Endothelial cell of umbilical vein (primary cell): ENCODE measurements at regions not wholly inside any gene's neighbourhood (a gene's known extent, or its start where the extent isn't known, plus 50 kb on each side); places are given as distances from the start of the nearest gene placed in this dataset.

Experiments used
- BruUV-seq: library from RNA; stranded (reverse); fragments of 400-500 nt; replicated peaks from 2 replicates; lab custom pipeline; 2021; lab: Mats Ljungman, UMichigan
- CTCF ChIA-PET: fragments of 300-600, 350-600 bp; sonication (Branson Sonifier 250); formaldehyde crosslinking; loops from one replicate; lab custom pipeline; 2021; ENCODE audit warnings: antibody characterized with exemption, inconsistent platforms; lab: Charles Lee
- POLR2A ChIA-PET: fragments of 300-600, 350-600 bp; sonication (Branson Sonifier 250); formaldehyde crosslinking; loops from one replicate; lab custom pipeline; 2021; ENCODE audit warnings: antibody characterized with exemption, inconsistent platforms; lab: Charles Lee
- DNase-seq: peaks from one replicate; pipeline ENCODE4 v3.0.0-alpha.2; 2011; ENCODE audit warnings: low read depth, low spot score
- FAIRE-seq: peaks from 2 replicates; lab custom pipeline; 2011; peaks lifted over from hg19 to GRCh38; lab: Jason Lieb, UNC
- H2AFZ ChIP-seq: 2 replicates; pipeline ENCODE4 v1.6.0; 2012; ENCODE audit warnings: low read depth, low read length, control low read depth, inconsistent platforms
- H3K27ac ChIP-seq: 2 replicates; pipeline ENCODE4 v1.5.1; 2011; ENCODE audit warnings: low read depth, mild to moderate bottlenecking, control low read depth, low read length, moderate library complexity; ENCODE audit not compliant: insufficient read depth
- H3K27me3 ChIP-seq, 2 experiments: 2 replicates each; pipeline versions ENCODE4 v1.6.0 to v1.6.1; 2011; ENCODE audit warnings: low read length in 2 of 2, mixed read lengths in 1 of 2; ENCODE audit not compliant: control insufficient read depth in 2 of 2, insufficient read depth in 2 of 2
- H3K36me3 ChIP-seq, 2 experiments: 2 replicates in 1 of 2; 3 replicates in 1 of 2; pipeline ENCODE4 v1.5.1; 2011; ENCODE audit warnings: low read length in 2 of 2, mild to moderate bottlenecking in 1 of 2, moderate library complexity in 1 of 2; ENCODE audit not compliant: control insufficient read depth in 2 of 2, insufficient read depth in 2 of 2; ENCODE audit errors: extremely low read depth in 1 of 2
- H3K4me1 ChIP-seq: 3 replicates; pipeline ENCODE4 v1.5.1; 2011; ENCODE audit warnings: mild to moderate bottlenecking, low read length; ENCODE audit not compliant: control insufficient read depth, insufficient read depth; ENCODE audit errors: extremely low read depth
- H3K4me2 ChIP-seq: 2 replicates; pipeline ENCODE4 v1.6.1; 2011; ENCODE audit warnings: low read length, control low read depth, mixed read lengths; ENCODE audit not compliant: insufficient read depth
- H3K4me3 ChIP-seq, 3 experiments: fragments of 200-600 bp in 1 of 3; sonication (generic), shearing (Covaris generic) in 1 of 3; replicated peaks in 1 of 3; 2 replicates each; pipeline ENCODE4 v1.5.1; 2011 to 2016; ENCODE audit warnings: control low read depth in 3 of 3, low read length in 3 of 3, mild to moderate bottlenecking in 2 of 3, inconsistent platforms in 1 of 3, low read depth in 1 of 3, moderate library complexity in 1 of 3; ENCODE audit not compliant: insufficient read depth in 1 of 3
- H3K79me2 ChIP-seq: 2 replicates; pipeline ENCODE4 v1.6.0; 2012; ENCODE audit warnings: low read length, inconsistent platforms; ENCODE audit not compliant: control insufficient read depth, insufficient read depth
- H3K9ac ChIP-seq: replicated peaks from 2 replicates; pipeline ENCODE3; 2011; ENCODE audit warnings: low read length, control low read depth; ENCODE audit not compliant: insufficient read depth; ENCODE audit errors: extremely low read depth
- H3K9me1 ChIP-seq: replicated peaks from 3 replicates; pipeline ENCODE4 v1.6.0; 2011; ENCODE audit warnings: mild to moderate bottlenecking, low read length; ENCODE audit not compliant: control insufficient read depth, insufficient read depth; ENCODE audit errors: extremely low read depth
- H3K9me3 ChIP-seq: replicated peaks from 2 replicates; pipeline ENCODE4 v1.5.1; 2012; ENCODE audit warnings: low read length, inconsistent platforms; ENCODE audit not compliant: control insufficient read depth, insufficient read depth
- H4K20me1 ChIP-seq: replicated peaks from 2 replicates; pipeline ENCODE3; 2011; ENCODE audit warnings: mild to moderate bottlenecking, low read length; ENCODE audit not compliant: control insufficient read depth, insufficient read depth; ENCODE audit errors: extremely low read depth
- EZH2 ChIP-seq: IDR thresholded peaks from 2 replicates; pipeline ENCODE4 v1.6.1; 2012; ENCODE audit warnings: borderline replicate concordance, low read depth, mild to moderate bottlenecking, moderate library complexity, low read length, inconsistent platforms; ENCODE audit not compliant: severe bottlenecking
- FOS ChIP-seq: IDR thresholded peaks from 2 replicates; pipeline ENCODE4 v1.6.1; 2011; ENCODE audit warnings: mild to moderate bottlenecking, low read length, moderate library complexity, borderline replicate concordance; ENCODE audit not compliant: insufficient read depth
- GATA2 ChIP-seq: IDR thresholded peaks from 2 replicates; pipeline ENCODE4 v1.7.0; 2011; ENCODE audit warnings: low read depth, mild to moderate bottlenecking, moderate library complexity, mixed read lengths, low read length; ENCODE audit not compliant: insufficient read length, insufficient read depth
- JUN ChIP-seq: IDR thresholded peaks from 2 replicates; pipeline ENCODE4 v1.6.1; 2011; ENCODE audit warnings: borderline replicate concordance, low read depth; ENCODE audit not compliant: insufficient read length, insufficient read depth
- MYC ChIP-seq: IDR thresholded peaks from one replicate; pipeline ENCODE4 v1.6.1; 2011; ENCODE audit warnings: mild to moderate bottlenecking, low read depth, low read length
- POLR2A ChIP-seq: IDR thresholded peaks from 2 replicates; pipeline ENCODE4 v1.6.1; 2012; ENCODE audit warnings: low read depth, mild to moderate bottlenecking, control low read depth, low read length
- POLR2AphosphoS5 ChIP-seq: IDR thresholded peaks from 2 replicates; pipeline ENCODE4 v1.6.1; 2012; ENCODE audit warnings: low read depth, mild to moderate bottlenecking, control low read depth, low read length, moderate library complexity; ENCODE audit not compliant: insufficient read depth
- dilution Hi-C: fragments of 300-500 bp; cut with MboI; formaldehyde crosslinking; loops from one replicate; pipeline ENCODE4 v1.15.0; 2019; ENCODE audit warnings: low sequenced_read_pairs; ENCODE audit not compliant: extremely low pct_ligation_motif_present
- intact Hi-C: fragments of 100-400 bp; cut with micrococcal nuclease; formaldehyde crosslinking; loops from one replicate; pipeline ENCODE4 v1.10.0; 2022
- TF ChIP-seq, protein P1 (sequence below): IDR thresholded peaks from 2 replicates; pipeline ENCODE4 v1.6.1; 2011; ENCODE audit not compliant: insufficient read depth, insufficient read length
- TF ChIP-seq, protein P2 (sequence below), 2 donors: IDR thresholded peaks; 1 replicate in 1 of 2; 2 replicates in 1 of 2; pipeline ENCODE4 v1.5.1; 2011; ENCODE audit warnings: low read length in 2 of 2, mild to moderate bottlenecking in 2 of 2, moderate library complexity in 2 of 2, control low read depth in 1 of 2, inconsistent platforms in 1 of 2, low read depth in 1 of 2; ENCODE audit not compliant: insufficient read depth in 1 of 2; ENCODE audit errors: extremely low read depth in 1 of 2

DNA sequence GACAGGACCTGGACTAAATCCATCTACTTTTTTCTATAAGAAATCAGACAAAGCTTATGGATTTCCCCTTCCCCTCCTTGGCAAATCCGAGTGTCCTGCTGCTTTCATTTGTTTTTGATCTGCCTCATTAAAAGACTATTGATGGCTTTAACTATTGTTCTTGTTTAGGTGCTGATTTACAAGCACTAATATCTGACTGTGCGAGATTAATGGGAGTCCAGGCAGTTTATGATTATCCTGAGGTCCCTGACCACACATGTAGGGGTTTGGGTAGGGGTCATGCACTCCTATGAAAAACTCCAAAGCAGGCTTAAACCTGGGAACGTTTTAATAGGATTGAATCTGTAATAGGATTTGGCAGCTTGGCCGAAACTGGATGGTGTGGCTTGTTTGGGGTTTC, 317.5 kb upstream of the POU3F2 start:
- peaks cover 2% of the 10 kb centered on the region for H3K9me3 ChIP-seq
- no peak overlapping the region for H2AFZ ChIP-seq
- H3K9me1 ChIP-seq = no peaks in the 10 kb centered on the region
- H3K36me3 ChIP-seq = no peaks in the 10 kb centered on the region
- H3K27ac ChIP-seq = no peak overlapping the region
- CTCF ChIA-PET = no interaction called here
- no TSS peak for BruUV-seq
- no peaks in the 10 kb centered on the region for H3K79me2 ChIP-seq
- no peak overlapping the region for H3K4me2 ChIP-seq
- POLR2A ChIA-PET = no interaction called here
- H4K20me1 ChIP-seq = no peaks in the 10 kb centered on the region
- H3K4me3 ChIP-seq = no peak overlapping the region
- intact Hi-C loops = no loop called here
- no peaks in the 10 kb centered on the region for H3K27me3 ChIP-seq
- no peak for FAIRE-seq
- TF ChIP-seq JUN (no peak), GATA2 (no peak), POLR2AphosphoS5 (no peak), MYC (no peak), POLR2A (no peak), FOS (no peak), EZH2 (no peak)
- TF ChIP-seq, protein P1, sequence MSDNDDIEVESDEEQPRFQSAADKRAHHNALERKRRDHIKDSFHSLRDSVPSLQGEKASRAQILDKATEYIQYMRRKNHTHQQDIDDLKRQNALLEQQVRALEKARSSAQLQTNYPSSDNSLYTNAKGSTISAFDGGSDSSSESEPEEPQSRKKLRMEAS = no peak
- TF ChIP-seq, protein P2, sequence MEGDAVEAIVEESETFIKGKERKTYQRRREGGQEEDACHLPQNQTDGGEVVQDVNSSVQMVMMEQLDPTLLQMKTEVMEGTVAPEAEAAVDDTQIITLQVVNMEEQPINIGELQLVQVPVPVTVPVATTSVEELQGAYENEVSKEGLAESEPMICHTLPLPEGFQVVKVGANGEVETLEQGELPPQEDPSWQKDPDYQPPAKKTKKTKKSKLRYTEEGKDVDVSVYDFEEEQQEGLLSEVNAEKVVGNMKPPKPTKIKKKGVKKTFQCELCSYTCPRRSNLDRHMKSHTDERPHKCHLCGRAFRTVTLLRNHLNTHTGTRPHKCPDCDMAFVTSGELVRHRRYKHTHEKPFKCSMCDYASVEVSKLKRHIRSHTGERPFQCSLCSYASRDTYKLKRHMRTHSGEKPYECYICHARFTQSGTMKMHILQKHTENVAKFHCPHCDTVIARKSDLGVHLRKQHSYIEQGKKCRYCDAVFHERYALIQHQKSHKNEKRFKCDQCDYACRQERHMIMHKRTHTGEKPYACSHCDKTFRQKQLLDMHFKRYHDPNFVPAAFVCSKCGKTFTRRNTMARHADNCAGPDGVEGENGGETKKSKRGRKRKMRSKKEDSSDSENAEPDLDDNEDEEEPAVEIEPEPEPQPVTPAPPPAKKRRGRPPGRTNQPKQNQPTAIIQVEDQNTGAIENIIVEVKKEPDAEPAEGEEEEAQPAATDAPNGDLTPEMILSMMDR (IDR thresholded peaks at IDR 0.05; ENCODE audit: extremely low read depth in 1 of 2, insufficient read depth in 1 of 2, low read depth in 1 of 2, low read length in 2 of 2) = no peak
- DNase-seq = no peak
- H3K9ac ChIP-seq = no peak overlapping the region
- H3K4me1 ChIP-seq = no peaks in the 10 kb centered on the region
- dilution Hi-C loops = no loop called here
